SK-N-SH (cell line): ENCODE measurements at regions not wholly inside any gene's neighbourhood (a gene's known extent, or its start where the extent isn't known, plus 50 kb on each side); places are given as distances from the start of the nearest gene placed in this dataset.

Experiments used
- CTCF ChIA-PET: fragments of 300-600, 350-600 bp; formaldehyde crosslinking; extraction: SDS; loops from one replicate; lab custom pipeline; 2021; lab: Yijun Ruan, JAX
- POLR2A ChIA-PET: fragments of 350-600 bp; sonication (Branson Sonifier 250); formaldehyde crosslinking; extraction: SDS; loops from one replicate; lab custom pipeline; 2020; ENCODE audit warnings: antibody characterized with exemption, inconsistent platforms; lab: Yijun Ruan, JAX
- DNase-seq: peaks from one replicate; pipeline ENCODE4 v3.0.0; 2012
- H2AFZ ChIP-seq: fragments of 200-600 bp; sonication (generic); 2 replicates; pipeline ENCODE4 v1.8.1; 2016; ENCODE audit warnings: antibody characterized with exemption, mild to moderate bottlenecking, low read depth
- H3F3A ChIP-seq: fragments of 200-600 bp; sonication (generic); replicated peaks from 2 replicates; pipeline ENCODE3; 2016; ENCODE audit warnings: antibody characterized with exemption, mild to moderate bottlenecking; ENCODE audit not compliant: insufficient read depth
- H3K27ac ChIP-seq, 2 experiments: fragments of 200-500 bp in 1 of 2; fragments of 200-600 bp in 1 of 2; sonication (Bioruptor generic) in 1 of 2; sonication (generic), shearing (Covaris generic) in 1 of 2; 2 replicates each; pipeline versions ENCODE4 v1.5.1 to v1.6.1; 2014 to 2016; ENCODE audit warnings: low read depth in 2 of 2, inconsistent platforms in 1 of 2, low read length in 1 of 2, mild to moderate bottlenecking in 1 of 2, mixed read lengths in 1 of 2
- H3K27me3 ChIP-seq: fragments of 200-600 bp; sonication (generic), shearing (Covaris generic); 2 replicates; pipeline ENCODE4 v1.6.1; 2016; ENCODE audit warnings: mixed run types; ENCODE audit not compliant: insufficient read depth
- H3K36me3 ChIP-seq, 2 experiments: fragments of 200-500 bp in 1 of 2; fragments of 200-600 bp in 1 of 2; sonication (Bioruptor generic) in 1 of 2; sonication (generic) in 1 of 2; replicated peaks in 1 of 2; 2 replicates each; pipeline versions ENCODE3 to v1.5.1; 2014 to 2016; ENCODE audit warnings: low read length in 1 of 2, mild to moderate bottlenecking in 1 of 2; ENCODE audit not compliant: insufficient read depth in 2 of 2, control insufficient read depth in 1 of 2
- H3K4me1 ChIP-seq, 2 experiments: fragments of 200-500 bp in 1 of 2; fragments of 200-600 bp in 1 of 2; sonication (Bioruptor generic) in 1 of 2; sonication (generic), shearing (Covaris generic) in 1 of 2; 2 replicates each; pipeline versions ENCODE4 v1.5.1 to v1.6.1; 2014 to 2016; ENCODE audit warnings: low read depth in 1 of 2, low read length in 1 of 2, mixed run types in 1 of 2; ENCODE audit not compliant: insufficient read depth in 2 of 2, control insufficient read depth in 1 of 2
- H3K4me2 ChIP-seq: fragments of 200-600 bp; sonication (generic), shearing (Covaris generic); 2 replicates; pipeline ENCODE4 v1.6.1; 2017; ENCODE audit warnings: mixed run types
- H3K4me3 ChIP-seq, 2 experiments: fragments of 200-500 bp in 1 of 2; fragments of 200-600 bp in 1 of 2; sonication (Bioruptor generic) in 1 of 2; sonication (generic), shearing (Covaris generic) in 1 of 2; 2 replicates each; pipeline versions ENCODE4 v1.5.1 to v1.8.1; 2014 to 2016; ENCODE audit warnings: low read depth in 2 of 2, inconsistent platforms in 1 of 2, low read length in 1 of 2, mild to moderate bottlenecking in 1 of 2, mixed read lengths in 1 of 2, moderate library complexity in 1 of 2
- H3K79me2 ChIP-seq: fragments of 200-600 bp; sonication (generic); 2 replicates; pipeline ENCODE4 v1.8.1; 2017; ENCODE audit warnings: mild to moderate bottlenecking; ENCODE audit not compliant: insufficient read depth
- H3K9ac ChIP-seq: fragments of 200-600 bp; sonication (generic); 2 replicates; pipeline ENCODE4 v1.6.1; 2017; ENCODE audit warnings: mixed run types
- H3K9me2 ChIP-seq: fragments of 200-600 bp; sonication (generic); 2 replicates; pipeline ENCODE4 v1.6.1; 2017; ENCODE audit warnings: mixed run types
- H3K9me3 ChIP-seq: fragments of 200-600 bp; sonication (generic); 2 replicates; pipeline ENCODE4 v1.6.1; 2017; ENCODE audit warnings: mixed run types, mild to moderate bottlenecking, moderate library complexity
- H4K20me1 ChIP-seq: fragments of 200-600 bp; sonication (generic); 2 replicates; pipeline ENCODE4 v1.6.1; 2017; ENCODE audit warnings: mild to moderate bottlenecking, mixed run types; ENCODE audit not compliant: insufficient read depth
- ELF1 ChIP-seq: IDR thresholded peaks from 2 replicates; pipeline ENCODE4 v1.4.0; 2012
- FOSL2 ChIP-seq: IDR thresholded peaks from 2 replicates; pipeline ENCODE4 v1.4.0; 2012; ENCODE audit warnings: low read depth, mild to moderate bottlenecking, moderate library complexity, borderline replicate concordance
- FOXM1 ChIP-seq: IDR thresholded peaks from 2 replicates; pipeline ENCODE4 v1.4.0; 2012; ENCODE audit warnings: low read depth, mild to moderate bottlenecking
- GABPA ChIP-seq: IDR thresholded peaks from 2 replicates; pipeline ENCODE4 v1.4.0; 2012; ENCODE audit warnings: low read depth, mild to moderate bottlenecking
- JUND ChIP-seq: IDR thresholded peaks from 2 replicates; pipeline ENCODE4 v1.4.0; 2012
- MEF2A ChIP-seq: IDR thresholded peaks from 2 replicates; pipeline ENCODE4 v1.4.0; 2012; ENCODE audit warnings: low read depth, borderline replicate concordance
- MXI1 ChIP-seq: IDR thresholded peaks from 2 replicates; pipeline ENCODE4 v1.6.1; 2012; ENCODE audit warnings: mild to moderate bottlenecking, low read depth, low read length, improper control_type of control experiment
- NRF1 ChIP-seq: IDR thresholded peaks from 2 replicates; pipeline ENCODE4 v1.6.1; 2012; ENCODE audit warnings: low read depth, mild to moderate bottlenecking, low read length
- PBX3 ChIP-seq: IDR thresholded peaks from 2 replicates; pipeline ENCODE4; 2012
- RAD21 ChIP-seq: IDR thresholded peaks from 2 replicates; pipeline ENCODE4 v1.6.1; 2012; ENCODE audit warnings: mild to moderate bottlenecking, low read length
- REST ChIP-seq: IDR thresholded peaks from 2 replicates; pipeline ENCODE4 v1.6.1; 2012; ENCODE audit warnings: mild to moderate bottlenecking, low read depth, low read length, moderate library complexity
- RFX5 ChIP-seq: IDR thresholded peaks from 2 replicates; pipeline ENCODE4 v1.6.1; 2012; ENCODE audit warnings: mild to moderate bottlenecking, improper control_type of control experiment, low read length
- RXRA ChIP-seq: IDR thresholded peaks from 2 replicates; pipeline ENCODE4 v1.4.0; 2012; ENCODE audit warnings: low read depth, mild to moderate bottlenecking, borderline replicate concordance
- SIN3A ChIP-seq: IDR thresholded peaks from 2 replicates; pipeline ENCODE4 v1.6.1; 2012; ENCODE audit warnings: low read depth, mild to moderate bottlenecking, low read length, moderate library complexity, borderline replicate concordance
- SMC3 ChIP-seq: IDR thresholded peaks from 2 replicates; pipeline ENCODE4 v1.6.1; 2012; ENCODE audit warnings: low read depth, low read length, improper control_type of control experiment
- TAF1 ChIP-seq: IDR thresholded peaks from 2 replicates; pipeline ENCODE4 v1.6.1; 2012; ENCODE audit warnings: low read depth, mild to moderate bottlenecking, low read length, moderate library complexity, borderline replicate concordance
- TCF12 ChIP-seq: IDR thresholded peaks from 2 replicates; pipeline ENCODE4 v1.4.0; 2012
- USF1 ChIP-seq: IDR thresholded peaks from 2 replicates; pipeline ENCODE4 v1.4.0; 2012; ENCODE audit warnings: low read depth, borderline replicate concordance
- USF2 ChIP-seq: fragments of 150-350 bp; IDR thresholded peaks from 2 replicates; pipeline ENCODE4 v1.6.1; 2017; ENCODE audit warnings: antibody characterized with exemption, low read length, low read depth, borderline replicate concordance
- YY1 ChIP-seq: IDR thresholded peaks from 2 replicates; pipeline ENCODE4 v1.4.0; 2012; ENCODE audit warnings: low read depth, mild to moderate bottlenecking
- WGBS: methylation state at CpG from one replicate; pipeline ENCODE4 v1.1.6; 2017; ENCODE audit warnings: low lambda C conversion rate; 5-methylcytosine and 5-hydroxymethylcytosine counted together
- TF ChIP-seq, protein P1 (sequence below): IDR thresholded peaks from 2 replicates; pipeline ENCODE4 v1.4.0; 2012; ENCODE audit warnings: low read depth, borderline replicate concordance

DNA sequence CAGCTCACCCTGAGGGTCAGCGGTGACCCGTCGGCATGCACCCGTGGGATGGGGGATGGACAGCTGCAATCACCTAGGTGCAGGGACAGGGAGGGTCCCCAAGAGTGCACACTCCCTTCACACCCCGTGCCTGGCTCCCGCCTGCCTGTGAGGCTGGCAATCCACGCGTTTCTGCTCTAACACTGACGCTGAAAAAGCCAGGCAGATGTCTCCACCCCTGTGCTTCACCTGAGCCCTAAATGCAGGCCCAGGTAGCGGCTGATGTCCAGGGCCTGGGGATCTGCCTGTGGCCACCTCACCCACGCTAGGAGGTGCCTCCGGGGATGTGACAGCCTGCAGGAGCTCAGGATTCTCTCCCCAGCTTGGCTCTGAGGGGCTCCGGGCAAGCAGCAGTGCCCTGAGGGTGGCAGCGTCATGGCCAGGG is 212.0 kb upstream of the SALL3 start:
- Histone ChIP-seq H3F3A (no peaks in the 10 kb centered on the region), H3K9me3 (no peaks in the 10 kb centered on the region), H3K9me2 (no peaks in the 10 kb centered on the region), H3K9ac (no peak overlapping the region), H2AFZ (no peak overlapping the region), H3K4me1 (no peaks in the 10 kb centered on the region), H3K27me3 (peaks cover 46% of the 10 kb centered on the region), H3K27ac (no peak overlapping the region), H3K4me2 (no peak overlapping the region), H3K4me3 (no peak overlapping the region), H4K20me1 (no peaks in the 10 kb centered on the region)
- POLR2A ChIA-PET: no interaction called here
- TF ChIP-seq MEF2A (no peak), JUND (no peak), SMC3 (no peak), ELF1 (no peak), RFX5 (no peak), GABPA (no peak), RXRA (no peak), FOXM1 (no peak), PBX3 (no peak), TCF12 (no peak), RAD21 (no peak), NRF1 (no peak), USF2 (no peak), YY1 (no peak)
- TF ChIP-seq, all 33 proteins: peak for 0
- CTCF ChIA-PET: no interaction called here
- DNase-seq: no peak
- 0% methylated on average over 4 of the region's 14 CpGs for WGBS
- H3K79me2 ChIP-seq: no peaks in the 10 kb centered on the region
- no peaks in the 10 kb centered on the region for H3K36me3 ChIP-seq

DNA sequence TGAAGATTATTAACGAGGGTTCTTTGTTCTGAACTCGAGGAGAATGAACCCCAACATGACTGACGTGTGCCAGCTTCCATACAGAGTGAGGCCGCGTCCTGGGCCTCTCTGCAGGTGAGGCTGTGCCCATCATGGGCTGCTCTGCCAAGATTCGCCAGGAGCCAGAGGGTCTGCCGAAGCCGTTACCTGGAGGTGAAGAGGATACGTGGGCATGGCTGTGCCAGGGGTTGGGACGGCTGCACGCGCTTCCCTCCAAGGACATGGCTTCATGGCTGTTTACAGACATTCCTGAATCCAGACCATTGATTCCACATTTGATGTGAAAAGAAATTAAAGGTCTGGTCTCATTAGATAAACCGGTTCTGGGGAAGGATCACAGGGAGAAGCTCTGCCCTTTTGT is 211.4 kb upstream of the SALL3 start:
- CTCF ChIA-PET: no interaction called here
- no peak for TF ChIP-seq USF2
- no peak for TF ChIP-seq USF1
- TF ChIP-seq FOSL2: no peak
- TF ChIP-seq TAF1: no peak
- TF ChIP-seq, protein P1, sequence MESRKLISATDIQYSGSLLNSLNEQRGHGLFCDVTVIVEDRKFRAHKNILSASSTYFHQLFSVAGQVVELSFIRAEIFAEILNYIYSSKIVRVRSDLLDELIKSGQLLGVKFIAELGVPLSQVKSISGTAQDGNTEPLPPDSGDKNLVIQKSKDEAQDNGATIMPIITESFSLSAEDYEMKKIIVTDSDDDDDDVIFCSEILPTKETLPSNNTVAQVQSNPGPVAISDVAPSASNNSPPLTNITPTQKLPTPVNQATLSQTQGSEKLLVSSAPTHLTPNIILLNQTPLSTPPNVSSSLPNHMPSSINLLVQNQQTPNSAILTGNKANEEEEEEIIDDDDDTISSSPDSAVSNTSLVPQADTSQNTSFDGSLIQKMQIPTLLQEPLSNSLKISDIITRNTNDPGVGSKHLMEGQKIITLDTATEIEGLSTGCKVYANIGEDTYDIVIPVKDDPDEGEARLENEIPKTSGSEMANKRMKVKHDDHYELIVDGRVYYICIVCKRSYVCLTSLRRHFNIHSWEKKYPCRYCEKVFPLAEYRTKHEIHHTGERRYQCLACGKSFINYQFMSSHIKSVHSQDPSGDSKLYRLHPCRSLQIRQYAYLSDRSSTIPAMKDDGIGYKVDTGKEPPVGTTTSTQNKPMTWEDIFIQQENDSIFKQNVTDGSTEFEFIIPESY: no peak
- no peak for TF ChIP-seq MXI1
- no peak for TF ChIP-seq REST
- no peak for TF ChIP-seq YY1
- TF ChIP-seq SIN3A: no peak
- TF ChIP-seq RXRA: no peak
- no peak for TF ChIP-seq GABPA
- TF ChIP-seq NRF1: no peak

More for the DNA sequence above, 211.4 kb upstream of the SALL3 start:
- Histone ChIP-seq H3K4me1 (no peaks in the 10 kb centered on the region), H3K9me3 (no peaks in the 10 kb centered on the region), H3K27ac (no peak overlapping the region), H3K9me2 (no peaks in the 10 kb centered on the region), H3K79me2 (no peaks in the 10 kb centered on the region), H3K36me3 (no peaks in the 10 kb centered on the region), H4K20me1 (no peaks in the 10 kb centered on the region), H3K9ac (no peak overlapping the region), H3K4me2 (no peak overlapping the region), H3K27me3 (peaks cover 51% of the 10 kb centered on the region), H3K4me3 (no peak overlapping the region), H3F3A (no peaks in the 10 kb centered on the region), H2AFZ (no peak overlapping the region)
- POLR2A ChIA-PET: no interaction called here
- WGBS: 26% methylated on average over 7 of the region's 13 CpGs
- DNase-seq: no peak
